SK-N-SH treated with all-trans-retinoic acid at 6 μM for 48 hours (cell line): ENCODE measurements at regions not wholly inside any gene's neighbourhood (a gene's known extent, or its start where the extent isn't known, plus 50 kb on each side); places are given as distances from the start of the nearest gene placed in this dataset.

ENCODE experiments used
- ATAC-seq: fragments of 200-7000 bp; cut with Tn5 transposase; 3 replicates; pipeline ENCODE4 v1.9.1; 2020; ENCODE audit warnings: mild to moderate bottlenecking, moderate library complexity
- ARNTL ChIP-seq: fragments of 450-650 bp; formaldehyde crosslinking; IDR thresholded peaks from 2 replicates; pipeline ENCODE4 v1.5.0; 2020; ENCODE audit warnings: low read depth, mild to moderate bottlenecking, moderate library complexity, borderline replicate concordance
- BACH2 ChIP-seq: fragments of 250-450 bp; sonication (Bioruptor Pico); IDR thresholded peaks from 2 replicates; pipeline ENCODE4 v1.9.0; 2021; ENCODE audit warnings: mild to moderate bottlenecking, borderline replicate concordance
- CREB5 ChIP-seq: fragments of 250-450 bp; sonication (Bioruptor Pico); IDR thresholded peaks from 2 replicates; pipeline ENCODE4 v1.5.1; 2020; ENCODE audit warnings: low read depth, mild to moderate bottlenecking, moderate library complexity
- CSDC2 ChIP-seq: fragments of 250-450 bp; sonication (Bioruptor Pico); IDR thresholded peaks from 2 replicates; pipeline ENCODE4 v1.5.0; 2020; ENCODE audit warnings: mild to moderate bottlenecking, moderate library complexity
- CSRNP3 ChIP-seq: fragments of 250-450 bp; sonication (Bioruptor Pico); IDR thresholded peaks from 2 replicates; pipeline ENCODE4 v1.5.1; 2021; ENCODE audit warnings: mild to moderate bottlenecking, moderate library complexity
- ESRRG ChIP-seq: fragments of 250-450 bp; sonication (Bioruptor Pico); IDR thresholded peaks from 2 replicates; pipeline ENCODE4 v1.6.1; 2021; ENCODE audit warnings: mild to moderate bottlenecking
- GLIS3 ChIP-seq: fragments of 250-450 bp; sonication (Bioruptor Pico); IDR thresholded peaks from 2 replicates; pipeline ENCODE4 v1.5.0; 2020; ENCODE audit warnings: mild to moderate bottlenecking, moderate library complexity
- ISL1 ChIP-seq: fragments of 250-450 bp; sonication (Bioruptor Pico); IDR thresholded peaks from 2 replicates; pipeline ENCODE4 v2.1.2; 2022; ENCODE audit warnings: mild to moderate bottlenecking, moderate library complexity
- OSR1 ChIP-seq: fragments of 250-450 bp; sonication (Bioruptor Pico); IDR thresholded peaks from 2 replicates; pipeline ENCODE4 v1.8.0; 2022; ENCODE audit warnings: moderate library complexity, mild to moderate bottlenecking, inconsistent platforms
- POU6F1 ChIP-seq: fragments of 250-450 bp; sonication (Bioruptor Pico); IDR thresholded peaks from 2 replicates; pipeline ENCODE4 v1.8.0; 2021; ENCODE audit warnings: low read depth, mild to moderate bottlenecking, moderate library complexity, borderline replicate concordance
- PPARA ChIP-seq: fragments of 250-450 bp; sonication (Bioruptor Pico); IDR thresholded peaks from 2 replicates; pipeline ENCODE4 v1.5.0; 2020; ENCODE audit warnings: mild to moderate bottlenecking, borderline replicate concordance
- RARB ChIP-seq: fragments of 250-450 bp; sonication (Bioruptor Pico); IDR thresholded peaks from 2 replicates; pipeline ENCODE4 v1.8.0; 2021; ENCODE audit warnings: mild to moderate bottlenecking, moderate library complexity
- SNAI2 ChIP-seq: fragments of 250-450 bp; sonication (Bioruptor Pico); IDR thresholded peaks from 2 replicates; pipeline ENCODE4 v1.5.0; 2020; ENCODE audit warnings: mild to moderate bottlenecking, moderate library complexity
- TCF4 ChIP-seq: fragments of 250-450 bp; sonication (Bioruptor Pico); IDR thresholded peaks from 2 replicates; pipeline ENCODE4 v1.8.0; 2021; ENCODE audit warnings: mild to moderate bottlenecking, moderate library complexity, borderline replicate concordance
- TOX ChIP-seq: fragments of 250-450 bp; sonication (Bioruptor Pico); IDR thresholded peaks from 2 replicates; pipeline ENCODE4 v1.8.0; 2021; ENCODE audit warnings: mild to moderate bottlenecking, moderate library complexity, borderline replicate concordance
- ZFP3 ChIP-seq: fragments of 250-450 bp; sonication (Bioruptor Pico); IDR thresholded peaks from 2 replicates; pipeline ENCODE4 v1.5.0; 2020; ENCODE audit warnings: mild to moderate bottlenecking, moderate library complexity
- ZNF565 ChIP-seq: fragments of 450-650 bp; formaldehyde crosslinking; conservative IDR thresholded peaks from 2 replicates; pipeline ENCODE4 v1.5.0; 2020; ENCODE audit warnings: low read depth, mild to moderate bottlenecking, moderate library complexity
- TF ChIP-seq, protein P1 (sequence below): fragments of 250-450 bp; sonication (Bioruptor Pico); IDR thresholded peaks from 2 replicates; pipeline ENCODE4 v1.5.0; 2020; ENCODE audit warnings: mild to moderate bottlenecking, moderate library complexity

- no peak for ATAC-seq
- no peak for TF ChIP-seq CSDC2 (CRISPR knock-in tag)
- no peak for TF ChIP-seq ZNF565
- TF ChIP-seq POU6F1 (CRISPR knock-in tag): no peak
- TF ChIP-seq, all 23 proteins: peak for 0
These were observed 121.8 kb downstream of the FHIP1A start for GRCh38 chr4:151530783-151531182.

DNA sequence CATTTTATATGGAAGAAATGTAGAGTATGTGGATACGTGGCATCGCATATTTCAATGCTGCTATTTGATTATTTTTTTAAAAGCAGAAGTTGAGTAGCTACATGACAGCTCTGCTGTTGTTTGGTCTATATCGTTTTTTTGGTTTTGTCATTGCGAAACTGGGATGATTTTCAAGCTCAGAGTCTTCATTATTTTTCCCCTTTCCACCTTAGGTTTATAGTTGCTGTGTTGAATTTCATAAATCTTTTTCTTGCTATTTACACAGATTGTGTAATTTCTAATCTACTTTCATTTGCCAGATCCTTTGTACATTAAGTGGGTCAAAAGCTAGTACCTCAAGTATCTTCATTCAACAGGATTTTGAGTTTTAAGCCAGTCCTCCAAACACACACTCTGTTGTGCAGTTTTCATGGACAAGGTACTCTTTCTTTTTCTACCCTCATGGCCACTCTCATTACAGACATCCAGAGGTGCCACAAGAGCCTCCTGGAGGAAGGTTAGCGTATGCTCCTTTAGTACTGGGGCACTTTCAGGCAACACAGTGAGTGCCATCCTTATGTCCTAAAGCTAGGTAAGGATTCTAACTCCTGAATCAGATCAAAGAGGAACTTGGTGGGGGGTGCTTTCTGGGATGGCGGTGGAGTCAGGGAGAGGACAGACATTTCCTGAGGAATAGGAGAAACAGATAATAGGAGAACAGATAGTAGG, 123.2 kb downstream of the FHIP1A start:
- no peak for ATAC-seq
- TF ChIP-seq TOX (CRISPR knock-in tag) (no peak), ESRRG (no peak), CREB5 (no peak), ARNTL (no peak), ZFP3 (CRISPR knock-in tag) (no peak)
- TF ChIP-seq, protein P1, sequence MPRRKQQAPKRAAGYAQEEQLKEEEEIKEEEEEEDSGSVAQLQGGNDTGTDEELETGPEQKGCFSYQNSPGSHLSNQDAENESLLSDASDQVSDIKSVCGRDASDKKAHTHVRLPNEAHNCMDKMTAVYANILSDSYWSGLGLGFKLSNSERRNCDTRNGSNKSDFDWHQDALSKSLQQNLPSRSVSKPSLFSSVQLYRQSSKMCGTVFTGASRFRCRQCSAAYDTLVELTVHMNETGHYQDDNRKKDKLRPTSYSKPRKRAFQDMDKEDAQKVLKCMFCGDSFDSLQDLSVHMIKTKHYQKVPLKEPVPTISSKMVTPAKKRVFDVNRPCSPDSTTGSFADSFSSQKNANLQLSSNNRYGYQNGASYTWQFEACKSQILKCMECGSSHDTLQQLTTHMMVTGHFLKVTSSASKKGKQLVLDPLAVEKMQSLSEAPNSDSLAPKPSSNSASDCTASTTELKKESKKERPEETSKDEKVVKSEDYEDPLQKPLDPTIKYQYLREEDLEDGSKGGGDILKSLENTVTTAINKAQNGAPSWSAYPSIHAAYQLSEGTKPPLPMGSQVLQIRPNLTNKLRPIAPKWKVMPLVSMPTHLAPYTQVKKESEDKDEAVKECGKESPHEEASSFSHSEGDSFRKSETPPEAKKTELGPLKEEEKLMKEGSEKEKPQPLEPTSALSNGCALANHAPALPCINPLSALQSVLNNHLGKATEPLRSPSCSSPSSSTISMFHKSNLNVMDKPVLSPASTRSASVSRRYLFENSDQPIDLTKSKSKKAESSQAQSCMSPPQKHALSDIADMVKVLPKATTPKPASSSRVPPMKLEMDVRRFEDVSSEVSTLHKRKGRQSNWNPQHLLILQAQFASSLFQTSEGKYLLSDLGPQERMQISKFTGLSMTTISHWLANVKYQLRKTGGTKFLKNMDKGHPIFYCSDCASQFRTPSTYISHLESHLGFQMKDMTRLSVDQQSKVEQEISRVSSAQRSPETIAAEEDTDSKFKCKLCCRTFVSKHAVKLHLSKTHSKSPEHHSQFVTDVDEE (CRISPR knock-in tag): no peak

- TF ChIP-seq ISL1 (CRISPR knock-in tag): no peak
- TF ChIP-seq PPARA (CRISPR knock-in tag): no peak
- no peak for TF ChIP-seq CSDC2 (CRISPR knock-in tag)
- TF ChIP-seq RARB: no peak
- no peak for TF ChIP-seq TCF4
- TF ChIP-seq ZNF565: no peak
- no peak for TF ChIP-seq OSR1 (CRISPR knock-in tag)
- no peak for TF ChIP-seq CREB5
- ATAC-seq: no peak
These were observed 125.2 kb downstream of the FHIP1A start for GRCh38 chr4:151534195-151534594.

- TF ChIP-seq ZFP3 (CRISPR knock-in tag): no peak
- ATAC-seq: no peak
These were observed 126.4 kb downstream of the FHIP1A start for GRCh38 chr4:151535366-151535765.

GRCh38 chr4:151537687-151538086, 128.7 kb downstream of the FHIP1A start:
- ATAC-seq: no peak
- no peak for TF ChIP-seq RARB
- no peak for TF ChIP-seq PPARA (CRISPR knock-in tag)
- no peak for TF ChIP-seq GLIS3

DNA sequence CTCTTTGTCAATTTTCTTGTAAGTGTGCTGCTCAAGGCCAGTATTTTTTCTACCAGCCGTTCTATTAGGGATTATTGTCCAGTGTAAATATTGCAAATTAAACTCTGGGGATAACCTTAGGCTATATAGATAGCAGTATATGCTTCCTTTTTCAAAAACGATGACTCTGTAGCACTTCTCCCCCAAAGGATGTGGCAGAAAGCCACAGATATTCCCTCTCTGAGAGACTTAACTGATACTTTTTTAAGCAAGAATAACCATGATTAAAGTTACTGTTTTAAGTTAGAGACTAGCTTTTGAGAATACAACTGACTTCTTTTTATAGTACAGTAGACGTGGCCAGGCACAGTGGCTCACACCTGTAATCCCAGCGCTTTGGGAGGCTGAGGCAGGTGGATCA, 130.0 kb downstream of the FHIP1A start:
- no peak for ATAC-seq
- no peak for TF ChIP-seq ZFP3 (CRISPR knock-in tag)
- no peak for TF ChIP-seq CSRNP3 (CRISPR knock-in tag)
- no peak for TF ChIP-seq GLIS3
- TF ChIP-seq POU6F1 (CRISPR knock-in tag): no peak
- TF ChIP-seq CREB5: no peak
- no peak for TF ChIP-seq BACH2
- no peak for TF ChIP-seq ISL1 (CRISPR knock-in tag)
- TF ChIP-seq SNAI2: no peak
- no peak for TF ChIP-seq TCF4
- TF ChIP-seq ARNTL: no peak
